Epithelial cell of proximal tubule (primary cell): ENCODE measurements at regions not wholly inside any gene's neighbourhood (a gene's known extent, or its start where the extent isn't known, plus 50 kb on each side); places are given as distances from the start of the nearest gene placed in this dataset.

Experiments used
- DNase-seq: peaks from one replicate; pipeline ENCODE4 v3.0.0-alpha.2; 2011; ENCODE audit warnings: low read depth
- H3K4me3 ChIP-seq: 2 replicates; pipeline ENCODE4 v1.5.1; 2011; ENCODE audit warnings: low read depth, mild to moderate bottlenecking, low read length
- CTCF ChIP-seq: conservative IDR thresholded peaks from 2 replicates; pipeline ENCODE4 v1.5.1; 2012; ENCODE audit warnings: low read depth, mild to moderate bottlenecking, low read length

GRCh38 chr18:37689841-37690240, 124.2 kb upstream of the CELF4 start:
- no peak overlapping the region for H3K4me3 ChIP-seq
- no peak for DNase-seq

GRCh38 chr18:37684590-37684989, 119.0 kb upstream of the CELF4 start:
- TF ChIP-seq CTCF: peak; percentile 33
- DNase-seq: no peak
- H3K4me3 ChIP-seq: no peak overlapping the region

More at GRCh38 chr18:37689841-37690240, 124.2 kb upstream of the CELF4 start:
- TF ChIP-seq CTCF: no peak

GRCh38 chr18:37684183-37684582, 118.6 kb upstream of the CELF4 start:
- DNase-seq: no peak
- no peak for TF ChIP-seq CTCF
- no peak overlapping the region for H3K4me3 ChIP-seq

- DNase-seq: no peak
- TF ChIP-seq CTCF: no peak
- H3K4me3 ChIP-seq: no peak overlapping the region
Measured at GRCh38 chr18:37680911-37681310, 115.3 kb upstream of the CELF4 start.

GRCh38 chr18:37676276-37676675, 110.7 kb upstream of the CELF4 start:
- DNase-seq: no peak
- no peak for TF ChIP-seq CTCF

GRCh38 chr18:37675699-37676098, 110.1 kb upstream of the CELF4 start:
- H3K4me3 ChIP-seq: no peak overlapping the region
- no peak for DNase-seq
- no peak for TF ChIP-seq CTCF

More at GRCh38 chr18:37676276-37676675, 110.7 kb upstream of the CELF4 start:
- no peak overlapping the region for H3K4me3 ChIP-seq

GRCh38 chr18:37674570-37674969, 109.0 kb upstream of the CELF4 start:
- no peak for TF ChIP-seq CTCF

More at GRCh38 chr18:37674570-37674969, 109.0 kb upstream of the CELF4 start:
- no peak overlapping the region for H3K4me3 ChIP-seq
- DNase-seq: no peak
